ENCODE measurements at regions not wholly inside any gene's neighbourhood (a gene's known extent, or its start where the extent isn't known, plus 50 kb on each side); places are given as distances from the start of the nearest gene placed in this dataset.

- no peaks in the 10 kb centered on the region for H3K9me3 ChIP-seq (replicated peaks; ENCODE audit: control insufficient read depth, insufficient read depth, low read length)
- DNase-seq (ENCODE audit: low read depth, low spot score) (no peak), FAIRE-seq (no peak)
- H3K79me2 ChIP-seq (ENCODE audit: control insufficient read depth, insufficient read depth, low read length), result no peaks in the 10 kb centered on the region
- H3K4me1 ChIP-seq (ENCODE audit: control insufficient read depth, extremely low read depth, insufficient read depth, low read length), result no peaks in the 10 kb centered on the region
- no peak overlapping the region for H3K27ac ChIP-seq (ENCODE audit: insufficient read depth, low read depth, low read length)
- no peaks in the 10 kb centered on the region for H3K27me3 ChIP-seq (ENCODE audit: control insufficient read depth in 2 of 2, insufficient read depth in 2 of 2, low read length in 2 of 2)
- CTCF ChIA-PET, result no interaction called here
- POLR2A ChIA-PET, result no interaction called here
- no TSS peak for BruUV-seq (replicated peaks)
- no peaks in the 10 kb centered on the region for H3K36me3 ChIP-seq (ENCODE audit: control insufficient read depth in 2 of 2, extremely low read depth in 1 of 2, insufficient read depth in 2 of 2, low read length in 2 of 2)
- H3K4me2 ChIP-seq (ENCODE audit: insufficient read depth, low read length), result no peak overlapping the region
- no peak overlapping the region for H3K4me3 ChIP-seq (replicated peaks in 1 of 3; ENCODE audit: insufficient read depth in 1 of 3, low read depth in 1 of 3, low read length in 3 of 3)
- dilution Hi-C loops (cut with MboI; ENCODE audit: extremely low pct_ligation_motif_present, low sequenced_read_pairs), result no loop called here
- H4K20me1 ChIP-seq (replicated peaks; ENCODE audit: control insufficient read depth, extremely low read depth, insufficient read depth, low read length), result no peaks in the 10 kb centered on the region
- no peak overlapping the region for H2AFZ ChIP-seq (ENCODE audit: low read depth, low read length)
- no peak overlapping the region for H3K9ac ChIP-seq (replicated peaks; ENCODE audit: extremely low read depth, insufficient read depth, low read length)
- H3K9me1 ChIP-seq (replicated peaks; ENCODE audit: control insufficient read depth, extremely low read depth, insufficient read depth, low read length), result no peaks in the 10 kb centered on the region
- intact Hi-C loops (cut with micrococcal nuclease), result no loop called here
- TF ChIP-seq POLR2A (IDR thresholded peaks at IDR 0.05; ENCODE audit: low read depth, low read length), result no peak
- TF ChIP-seq MYC (IDR thresholded peaks at IDR 0.05; ENCODE audit: low read depth, low read length), result no peak
- no peak for TF ChIP-seq EZH2 (IDR thresholded peaks at IDR 0.05; ENCODE audit: borderline replicate concordance, low read depth, low read length, severe bottlenecking)
- TF ChIP-seq MAX (IDR thresholded peaks at IDR 0.05; ENCODE audit: insufficient read depth, insufficient read length), result no peak
- TF ChIP-seq POLR2AphosphoS5 (IDR thresholded peaks at IDR 0.05; ENCODE audit: insufficient read depth, low read depth, low read length), result no peak
- no peak for TF ChIP-seq CTCF (IDR thresholded peaks at IDR 0.05; ENCODE audit: extremely low read depth in 1 of 2, insufficient read depth in 1 of 2, low read depth in 1 of 2, low read length in 2 of 2)
- TF ChIP-seq GATA2 (IDR thresholded peaks at IDR 0.05; ENCODE audit: insufficient read depth, insufficient read length, low read depth, low read length), result no peak
- no peak for TF ChIP-seq JUN (IDR thresholded peaks at IDR 0.05; ENCODE audit: borderline replicate concordance, insufficient read depth, insufficient read length, low read depth)
- no peak for TF ChIP-seq FOS (IDR thresholded peaks at IDR 0.05; ENCODE audit: borderline replicate concordance, insufficient read depth, low read length)
Measured at GRCh38 chr2:56831780-56832179, 648.0 kb downstream of the CCDC85A start.

All from endothelial cell of umbilical vein (primary cell).